GM21737 (cell line): ENCODE measurements at regions not wholly inside any gene's neighbourhood (a gene's known extent, or its start where the extent isn't known, plus 50 kb on each side); places are given as distances from the start of the nearest gene placed in this dataset.

Source experiments
- ATAC-seq: cut with Tn5 transposase; IDR thresholded peaks from one replicate; pipeline ENCODE4 v1.9.1; 2021; ENCODE audit warnings: mild to moderate bottlenecking, moderate library complexity; ENCODE audit not compliant: unreplicated experiment

GRCh38 chr3:156760333-156760732 is 65.8 kb upstream of the LEKR1 start:
- peak; percentile 87 for ATAC-seq

DNA sequence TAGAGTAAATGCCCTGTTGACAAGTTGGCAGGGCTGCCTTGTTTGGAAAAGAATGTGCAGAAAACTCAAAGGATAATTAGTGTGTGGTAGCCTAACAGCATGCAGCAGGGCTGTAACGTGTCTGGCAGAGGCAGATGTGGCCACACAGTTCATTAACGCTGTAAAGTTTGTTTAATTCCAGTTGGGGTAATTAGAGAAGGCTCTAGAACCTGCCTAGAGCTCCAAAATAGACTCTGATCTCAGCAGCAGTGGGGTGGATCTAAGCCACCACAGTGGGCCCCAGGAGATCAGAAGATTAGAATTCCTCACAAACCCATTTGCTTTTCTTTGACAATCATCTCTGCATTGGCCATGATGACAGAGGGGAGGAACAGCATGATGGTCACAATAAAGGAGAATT is 65.1 kb upstream of the LEKR1 start:
- no peak for ATAC-seq

GRCh38 chr3:156761713-156762451 is 64.3 kb upstream of the LEKR1 start:
- no peak for ATAC-seq

- no peak for ATAC-seq
Observed at GRCh38 chr3:156762631-156763185, 63.4 kb upstream of the LEKR1 start.

GRCh38 chr3:156763386-156763785 is 62.8 kb upstream of the LEKR1 start:
- ATAC-seq = no peak

- no peak for ATAC-seq
Observed at GRCh38 chr3:156763931-156764720, 62.0 kb upstream of the LEKR1 start.

DNA sequence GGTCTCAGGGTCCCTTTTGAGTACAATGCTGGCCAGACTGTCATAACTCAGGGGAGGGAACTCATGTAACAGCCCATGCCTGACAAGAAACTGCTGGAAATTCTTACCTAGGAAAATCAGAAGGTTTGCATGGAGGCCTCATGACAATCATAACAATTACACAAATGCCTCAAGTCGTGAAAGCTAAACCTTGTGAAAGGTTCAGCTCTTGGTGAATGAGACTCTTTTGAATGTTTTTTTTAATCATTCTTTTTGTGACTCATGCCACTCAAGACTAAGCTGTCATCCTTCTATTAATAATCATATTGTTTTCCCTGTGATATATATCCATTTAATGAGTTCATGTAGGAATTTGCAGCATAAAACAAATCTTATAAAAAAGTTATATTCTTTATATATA is 61.4 kb upstream of the LEKR1 start:
- ATAC-seq = no peak

DNA sequence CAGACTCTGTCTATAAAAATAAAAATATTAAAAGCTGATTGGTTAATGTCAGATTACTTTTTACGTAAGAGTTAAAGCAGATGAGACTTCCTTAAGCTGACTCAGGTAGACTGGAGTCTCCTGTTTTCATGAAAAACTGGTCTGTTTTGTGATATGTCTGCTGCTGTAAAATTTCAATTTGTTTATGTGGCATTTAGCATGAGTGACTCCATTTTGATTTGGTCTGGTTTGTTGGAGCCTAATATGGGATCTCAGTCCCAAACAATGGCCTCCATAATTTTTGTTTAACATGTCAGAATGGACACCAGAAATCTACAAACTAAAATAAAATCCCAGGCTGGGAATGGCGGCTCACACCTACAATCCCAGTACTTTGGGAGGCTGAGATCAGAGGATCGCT is 57.8 kb upstream of the LEKR1 start:
- no peak for ATAC-seq

DNA sequence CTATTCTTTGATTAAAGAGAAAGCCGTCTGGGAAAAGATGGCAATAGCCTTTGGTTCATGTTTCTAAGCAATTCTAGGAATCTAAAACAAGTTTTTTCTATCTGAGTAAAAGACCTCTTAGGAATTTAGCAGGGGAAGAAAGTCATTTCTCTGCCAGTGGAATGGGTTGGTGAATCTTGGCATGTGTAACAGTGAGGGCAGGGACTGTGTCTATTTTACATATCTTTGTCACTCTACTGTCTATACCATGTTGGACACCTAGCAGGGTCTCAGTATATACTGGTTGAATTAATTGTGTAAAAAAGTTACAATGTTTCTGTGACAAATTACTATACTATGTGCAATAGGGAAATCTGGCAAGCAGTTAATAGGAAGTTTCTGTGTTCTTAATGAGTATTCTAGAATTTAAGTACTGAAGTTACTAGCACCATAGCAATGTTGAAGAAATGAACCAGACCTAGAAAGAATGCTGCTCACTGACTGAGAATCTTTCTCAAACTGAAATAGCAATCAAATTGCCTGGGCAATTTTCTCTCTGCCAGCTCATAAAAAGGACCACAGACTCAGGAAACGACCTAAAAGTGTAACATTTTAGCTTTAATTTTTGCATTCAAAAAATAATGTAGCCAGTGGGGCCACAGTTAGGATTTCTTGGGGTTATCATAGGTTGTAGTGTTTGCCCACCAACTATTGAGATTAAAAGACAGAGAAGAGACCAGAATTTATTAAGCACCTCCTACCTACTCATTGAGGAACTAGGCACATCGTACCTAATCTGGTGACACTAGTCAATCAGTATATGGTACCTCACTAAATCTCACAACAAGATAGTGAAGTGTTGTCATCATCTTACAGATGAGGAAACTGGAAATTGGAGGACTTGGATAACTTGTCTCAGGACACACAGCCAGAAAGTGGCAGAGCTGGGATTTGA is 56.2 kb upstream of the LEKR1 start:
- no peak for ATAC-seq

- ATAC-seq = no peak
Observed at GRCh38 chr3:156770699-156771414, 55.3 kb upstream of the LEKR1 start.

- no peak for ATAC-seq
Observed at GRCh38 chr3:156772588-156773206, 53.5 kb upstream of the LEKR1 start.

DNA sequence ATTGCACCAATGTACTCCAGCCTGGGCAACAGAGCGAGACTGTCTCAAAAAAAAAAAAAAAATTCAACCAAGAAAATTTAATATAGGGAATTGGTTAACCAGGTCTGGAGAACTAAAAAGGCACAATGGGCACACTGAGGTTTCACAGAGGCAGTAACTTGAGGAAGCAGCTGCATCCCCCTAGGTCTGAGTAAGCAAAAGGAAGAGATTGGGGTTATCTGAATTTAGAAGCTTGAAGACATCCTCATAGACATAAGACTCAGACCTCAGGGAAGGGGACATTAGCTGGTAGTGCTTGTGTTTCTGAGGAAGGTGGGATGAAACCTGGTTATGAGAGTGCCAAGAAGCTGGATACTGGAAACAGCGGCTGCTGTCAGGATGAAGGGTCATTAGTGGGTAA is 50.1 kb upstream of the LEKR1 start:
- ATAC-seq = no peak
